Adrenal gland (tissue), 5 donors: ENCODE measurements at regions not wholly inside any gene's neighbourhood (a gene's known extent, or its start where the extent isn't known, plus 50 kb on each side); places are given as distances from the start of the nearest gene placed in this dataset.
A peak's percentile ranks its signal among the peaks of the same experiment; 100 is the strongest.

Experiments used
- CTCF ChIP-seq, 6 experiments: fragments of 450-650 bp in 4 of 6; fragments of 200-600 bp in 2 of 6; sonication (generic) in 1 of 6; IDR thresholded peaks; 1 replicate in 5 of 6; 2 replicates in 1 of 6; pipeline versions ENCODE4 v1.5.1 to v1.8.0; 2016 to 2021; ENCODE audit warnings: antibody characterized with exemption in 6 of 6, mild to moderate bottlenecking in 2 of 6, moderate library complexity in 1 of 6
- POLR2A ChIP-seq, 2 donors: fragments of 450-650 bp; IDR thresholded peaks; one replicate each; pipeline ENCODE4 v1.6.1; 2017; ENCODE audit warnings: antibody characterized with exemption in 2 of 2, mild to moderate bottlenecking in 2 of 2, moderate library complexity in 1 of 2
- donor health status: DM: no; HTN: no; CAD: no.

GRCh38 chr17:77542551-77543490, 402.1 kb downstream of the SEC14L1 start:
- peak; percentile 74 to 88 (median 86) for TF ChIP-seq CTCF (IDR thresholded peaks at IDR 0.05)
- TF ChIP-seq POLR2A (IDR thresholded peaks at IDR 0.05) = no peak
